NCI-H1105 (cell line): ENCODE measurements at regions not wholly inside any gene's neighbourhood (a gene's known extent, or its start where the extent isn't known, plus 50 kb on each side); places are given as distances from the start of the nearest gene placed in this dataset.

Experiments
- DNase-seq: peaks from one replicate; lab custom pipeline; 2025; lab: John Stamatoyannopoulos, UW

GRCh38 chr11:109806205-109806604, 287.0 kb upstream of the ZC3H12C start:
- no peak for DNase-seq

GRCh38 chr11:109808569-109808968, 284.6 kb upstream of the ZC3H12C start:
- DNase-seq, result no peak

- DNase-seq, result no peak
Measured at GRCh38 chr11:109814824-109815223, 278.4 kb upstream of the ZC3H12C start.

DNA sequence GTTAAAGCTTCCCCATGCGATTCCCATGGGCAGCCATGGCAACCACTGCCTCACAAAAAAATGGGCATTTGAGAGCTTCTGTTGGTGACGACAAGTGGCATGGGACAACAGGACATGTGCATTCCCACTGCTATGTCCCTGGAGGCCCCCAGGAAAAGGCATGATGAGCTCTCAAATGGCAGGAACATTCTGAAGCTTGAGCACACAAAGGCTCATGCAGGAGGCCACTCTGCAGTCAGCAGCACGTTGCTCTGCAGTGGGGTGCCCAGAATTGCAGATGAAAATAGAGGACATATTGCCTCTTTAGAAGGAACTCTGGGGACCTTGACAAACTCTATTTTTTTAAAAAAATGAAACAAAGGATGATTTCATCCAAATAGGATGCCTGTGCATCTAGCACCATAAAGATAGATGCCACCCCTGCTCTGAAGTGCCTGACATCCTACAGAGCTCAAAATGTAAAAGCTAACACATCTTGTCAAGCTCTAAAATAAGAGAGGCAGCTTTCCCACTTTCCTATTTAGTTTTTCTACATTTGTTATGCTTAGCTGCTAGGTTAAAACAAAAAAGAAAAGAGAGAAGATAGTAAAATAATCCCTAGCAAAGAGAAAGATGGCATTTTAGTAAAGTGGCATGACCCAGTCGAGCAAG, 277.6 kb upstream of the ZC3H12C start:
- DNase-seq, result no peak

DNA sequence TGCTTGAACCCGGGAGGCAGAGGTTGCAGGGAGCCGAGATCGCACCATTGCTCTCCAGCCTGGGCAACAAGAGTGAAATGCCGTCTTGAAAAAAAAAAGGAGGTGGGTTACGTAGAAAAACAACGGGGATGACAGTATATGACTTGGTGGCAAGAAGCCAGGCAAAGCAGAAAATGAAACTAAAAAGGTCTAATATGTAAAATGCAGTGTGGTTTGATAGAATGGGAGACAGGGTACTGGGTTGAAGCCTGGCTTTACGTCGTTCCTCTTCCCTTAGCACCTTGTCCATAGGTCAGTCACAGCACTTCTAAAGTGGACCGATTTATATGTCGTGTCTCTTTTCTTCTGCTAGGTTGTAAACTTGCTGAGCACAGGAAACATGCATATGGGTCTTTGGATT, 274.9 kb upstream of the ZC3H12C start:
- no peak for DNase-seq

DNA sequence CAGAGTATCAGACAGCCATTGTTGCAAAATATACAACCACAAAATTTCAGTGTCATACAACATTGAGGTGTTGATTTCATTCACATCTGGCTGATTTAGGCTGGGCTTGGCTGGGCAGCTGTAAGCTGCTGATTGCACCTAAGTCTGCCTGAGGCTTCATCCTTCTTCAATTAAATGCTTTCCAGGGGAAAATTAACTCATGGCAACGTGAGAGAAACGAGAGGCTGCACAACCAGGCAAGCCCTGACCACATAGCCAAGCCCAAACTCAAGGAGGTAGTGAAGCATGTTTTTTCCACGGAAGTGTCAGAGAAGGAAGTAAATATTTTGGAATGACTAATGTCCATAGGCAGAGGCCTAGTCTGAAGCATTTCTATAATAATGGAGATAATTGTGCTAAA, 273.8 kb upstream of the ZC3H12C start:
- no peak for DNase-seq

GRCh38 chr11:109821511-109821910, 271.7 kb upstream of the ZC3H12C start:
- DNase-seq, result no peak

DNA sequence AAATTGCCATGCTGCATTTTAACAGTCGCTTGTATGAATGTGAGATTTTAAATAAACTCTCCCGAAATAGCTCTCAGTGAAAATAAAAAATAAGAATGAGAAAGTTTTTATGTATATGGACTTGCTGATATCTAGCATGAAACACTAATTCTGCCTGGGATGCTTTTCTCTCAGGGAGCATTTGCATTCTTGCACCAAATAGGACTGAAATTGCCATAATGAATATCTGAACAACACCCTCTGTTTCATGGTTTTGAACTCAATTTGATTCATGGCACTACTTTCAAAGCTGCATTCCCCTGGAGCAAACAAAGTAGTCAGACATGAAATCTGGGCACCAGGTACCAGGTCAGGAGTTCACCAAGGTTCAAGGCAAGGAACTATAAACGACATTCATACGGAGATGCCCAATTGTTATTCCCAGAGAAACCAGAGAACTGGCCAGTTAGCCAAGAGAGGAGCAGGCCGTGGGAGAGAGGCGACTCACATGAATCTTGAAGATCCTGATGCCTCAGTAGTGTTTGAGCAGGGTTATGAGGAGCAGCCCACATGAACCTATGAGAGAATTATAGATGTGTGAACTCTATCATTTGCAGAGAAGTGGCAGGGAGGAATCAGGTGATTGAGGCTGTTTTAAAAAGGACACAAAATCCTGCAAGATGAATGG, 270.6 kb upstream of the ZC3H12C start:
- no peak for DNase-seq

GRCh38 chr11:109828387-109828786, 264.8 kb upstream of the ZC3H12C start:
- no peak for DNase-seq

DNA sequence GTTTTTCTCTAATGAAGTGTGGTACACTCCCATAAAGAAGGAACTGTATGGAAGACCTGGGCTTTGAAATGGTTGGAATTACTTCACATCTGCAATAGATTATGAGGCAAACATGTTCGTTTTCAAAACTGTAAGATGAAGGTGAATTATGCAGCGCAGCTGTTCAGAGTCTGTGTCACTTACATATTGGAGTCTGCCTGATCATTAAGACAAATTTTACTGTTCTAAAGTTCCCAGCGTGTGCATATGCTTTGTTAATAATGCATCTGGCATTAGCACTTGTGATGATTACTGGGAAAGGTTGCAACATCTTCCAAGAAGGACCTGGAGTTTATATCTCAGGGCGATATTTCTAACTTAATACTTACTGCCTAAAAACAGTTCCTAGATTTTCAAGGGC, 255.2 kb upstream of the ZC3H12C start:
- DNase-seq, result no peak

GRCh38 chr11:109845437-109845836, 247.8 kb upstream of the ZC3H12C start:
- no peak for DNase-seq

- DNase-seq, result no peak
Measured at GRCh38 chr11:109847621-109848020, 245.6 kb upstream of the ZC3H12C start.

DNA sequence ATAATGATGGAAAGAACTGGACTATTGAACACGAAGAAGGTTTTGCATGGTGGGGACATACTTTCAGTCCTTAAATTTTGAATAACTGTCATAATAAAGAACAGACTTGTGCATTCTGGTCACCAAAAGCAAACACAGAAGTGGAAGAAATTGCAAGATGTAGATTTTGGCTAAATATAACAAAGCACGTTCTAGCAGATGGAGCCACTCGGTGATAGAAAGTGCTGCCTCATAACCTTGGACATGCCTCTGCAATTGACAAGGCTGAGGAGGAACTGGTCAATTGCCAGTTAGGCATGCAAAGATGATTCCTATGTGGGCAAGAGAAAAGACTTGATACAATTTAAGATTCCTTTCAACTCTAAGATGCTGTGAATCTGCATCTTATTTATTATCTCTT, 244.1 kb upstream of the ZC3H12C start:
- DNase-seq, result no peak

DNA sequence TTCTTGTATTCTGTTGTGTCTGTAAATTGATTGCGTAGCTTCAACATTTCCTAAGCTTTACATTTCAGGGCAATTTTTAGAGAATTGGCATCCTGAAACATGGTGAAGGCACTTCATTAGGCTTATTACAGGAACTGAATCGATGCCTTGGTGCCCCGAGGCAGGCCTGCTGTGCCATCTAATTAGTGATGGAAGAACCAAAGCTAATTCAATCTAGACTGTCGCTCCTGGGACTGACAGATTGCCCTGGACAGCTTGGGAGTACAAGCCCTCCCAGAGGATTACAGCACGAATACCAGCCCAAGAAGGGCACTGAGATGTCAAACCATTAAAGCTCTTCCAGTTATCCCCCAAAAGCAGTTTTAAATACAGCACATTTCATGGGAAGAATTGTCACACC, 243.2 kb upstream of the ZC3H12C start:
- no peak for DNase-seq

DNA sequence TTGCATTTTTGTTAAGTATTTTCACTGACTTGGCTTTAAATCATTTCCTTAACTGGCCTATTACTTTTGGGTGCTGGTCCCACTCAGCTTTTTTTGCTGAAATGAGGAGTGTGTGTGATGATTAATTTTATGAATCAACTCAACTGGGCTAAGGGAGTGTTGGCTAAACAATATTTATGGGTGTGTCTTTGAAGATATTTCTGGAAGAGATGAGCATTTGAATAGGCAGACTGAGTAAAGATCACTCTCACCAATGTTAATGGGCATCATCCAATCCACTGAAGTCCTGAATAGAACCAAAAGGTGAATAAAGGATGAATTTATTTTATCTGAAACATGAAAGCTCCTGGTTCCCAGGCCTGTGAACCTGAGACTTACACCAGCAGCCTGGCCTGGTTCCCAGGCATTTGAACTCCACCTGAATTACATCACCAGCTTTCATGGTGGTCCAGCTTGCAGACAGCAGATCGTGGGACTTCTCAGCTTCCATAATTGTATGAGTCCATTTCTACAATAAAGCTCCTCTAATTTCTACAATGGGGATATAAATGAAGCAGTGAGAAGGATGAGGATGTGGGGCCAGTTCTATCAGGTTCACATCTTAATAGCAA, 241.3 kb upstream of the ZC3H12C start:
- DNase-seq, result no peak

GRCh38 chr11:109853156-109853776, 239.9 kb upstream of the ZC3H12C start:
- DNase-seq, result peak; percentile 16

DNA sequence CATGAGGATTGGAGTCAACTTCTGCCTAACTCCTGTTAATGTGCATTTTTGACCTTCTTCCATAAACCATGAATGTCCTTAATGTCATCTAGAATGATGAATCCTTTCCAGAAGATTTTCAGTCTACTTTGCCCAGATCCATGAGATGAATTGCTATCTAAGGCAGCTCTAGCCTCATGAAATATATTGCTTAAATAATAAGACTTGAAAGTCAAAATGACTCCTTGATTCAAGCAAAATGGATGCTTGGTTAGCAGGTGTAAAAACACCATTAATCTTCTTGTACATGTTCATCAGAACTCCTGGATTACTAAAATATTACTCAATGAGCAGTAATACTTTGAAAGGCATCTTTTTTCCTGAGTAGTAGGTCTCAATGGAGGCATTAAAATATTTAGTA, 238.5 kb upstream of the ZC3H12C start:
- no peak for DNase-seq

- DNase-seq, result no peak
Measured at GRCh38 chr11:109856928-109857327, 236.3 kb upstream of the ZC3H12C start.

DNA sequence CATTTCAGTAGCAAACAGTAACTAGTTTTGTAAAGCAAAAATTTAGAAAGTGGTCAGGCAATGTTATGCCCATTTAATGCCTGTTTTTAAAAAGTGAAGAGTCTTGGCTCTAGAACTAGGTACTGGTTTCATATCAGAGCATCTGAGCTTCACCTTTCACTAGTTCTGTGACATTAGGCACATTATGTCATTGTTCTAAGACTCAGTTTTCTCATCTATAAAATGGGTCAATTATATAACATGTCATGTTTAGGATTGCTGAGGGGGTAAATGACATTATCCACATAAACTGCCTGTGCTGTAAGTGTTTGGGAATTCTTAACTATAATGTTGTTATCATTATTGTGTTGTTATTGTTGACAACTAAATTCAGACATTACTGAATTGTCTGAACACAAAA, 235.6 kb upstream of the ZC3H12C start:
- DNase-seq, result no peak

GRCh38 chr11:109858152-109858551, 235.0 kb upstream of the ZC3H12C start:
- DNase-seq, result no peak

GRCh38 chr11:109859045-109859724, 234.0 kb upstream of the ZC3H12C start:
- no peak for DNase-seq

DNA sequence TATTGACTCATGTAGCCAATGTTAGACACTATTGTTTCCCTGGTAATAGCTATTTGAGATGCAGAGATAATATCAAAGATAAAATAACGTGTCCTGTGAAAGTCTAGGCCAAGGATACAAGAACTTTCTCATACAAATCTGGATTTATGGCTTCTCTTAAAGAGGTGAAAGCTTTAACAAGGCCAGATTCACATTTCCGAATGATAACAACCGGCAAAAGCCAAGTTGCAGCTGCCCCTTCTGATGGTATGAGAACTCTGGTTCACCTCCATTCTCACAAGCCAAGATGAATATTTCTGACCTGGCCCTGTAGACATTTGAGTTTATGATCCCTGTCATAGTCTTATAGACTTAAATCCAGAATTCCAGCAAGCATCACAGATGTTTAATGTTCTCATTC, 230.4 kb upstream of the ZC3H12C start:
- no peak for DNase-seq
